ENCODE measurements at regions not wholly inside any gene's neighbourhood (a gene's known extent, or its start where the extent isn't known, plus 50 kb on each side); places are given as distances from the start of the nearest gene placed in this dataset.

DNA sequence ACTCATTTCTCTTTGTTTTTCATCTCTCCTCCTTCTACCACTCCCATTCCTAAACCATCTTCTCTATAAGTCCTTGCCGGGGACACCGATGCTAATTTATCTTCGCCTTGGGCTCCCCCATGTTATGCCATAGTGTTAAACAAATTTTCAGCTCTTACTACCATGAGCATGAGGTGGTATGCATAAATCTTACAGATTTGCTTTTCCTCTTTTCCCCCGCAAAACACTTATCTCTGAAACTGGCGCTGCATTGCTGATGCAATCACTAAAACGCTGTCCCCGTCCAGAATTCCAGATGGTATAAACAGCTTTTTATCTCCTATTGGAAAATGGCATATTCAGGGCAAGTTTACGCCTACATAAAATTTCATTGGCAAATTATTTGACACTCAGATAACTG is 673.6 kb upstream of the CDH8 start:
- TF ChIP-seq, protein P1, sequence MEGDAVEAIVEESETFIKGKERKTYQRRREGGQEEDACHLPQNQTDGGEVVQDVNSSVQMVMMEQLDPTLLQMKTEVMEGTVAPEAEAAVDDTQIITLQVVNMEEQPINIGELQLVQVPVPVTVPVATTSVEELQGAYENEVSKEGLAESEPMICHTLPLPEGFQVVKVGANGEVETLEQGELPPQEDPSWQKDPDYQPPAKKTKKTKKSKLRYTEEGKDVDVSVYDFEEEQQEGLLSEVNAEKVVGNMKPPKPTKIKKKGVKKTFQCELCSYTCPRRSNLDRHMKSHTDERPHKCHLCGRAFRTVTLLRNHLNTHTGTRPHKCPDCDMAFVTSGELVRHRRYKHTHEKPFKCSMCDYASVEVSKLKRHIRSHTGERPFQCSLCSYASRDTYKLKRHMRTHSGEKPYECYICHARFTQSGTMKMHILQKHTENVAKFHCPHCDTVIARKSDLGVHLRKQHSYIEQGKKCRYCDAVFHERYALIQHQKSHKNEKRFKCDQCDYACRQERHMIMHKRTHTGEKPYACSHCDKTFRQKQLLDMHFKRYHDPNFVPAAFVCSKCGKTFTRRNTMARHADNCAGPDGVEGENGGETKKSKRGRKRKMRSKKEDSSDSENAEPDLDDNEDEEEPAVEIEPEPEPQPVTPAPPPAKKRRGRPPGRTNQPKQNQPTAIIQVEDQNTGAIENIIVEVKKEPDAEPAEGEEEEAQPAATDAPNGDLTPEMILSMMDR (IDR thresholded peaks at IDR 0.05), result no peak
- no peak for TF ChIP-seq POLR2A (IDR thresholded peaks at IDR 0.05)
